COLO668 (cell line): ENCODE measurements at regions not wholly inside any gene's neighbourhood (a gene's known extent, or its start where the extent isn't known, plus 50 kb on each side); places are given as distances from the start of the nearest gene placed in this dataset.

Experiments
- DNase-seq: peaks from one replicate; lab custom pipeline; 2025; ENCODE audit not compliant: unreplicated experiment; lab: John Stamatoyannopoulos, UW

- no peak for DNase-seq
Observed at GRCh38 chr20:60810561-60810960, 441.5 kb upstream of the CDH4 start.

GRCh38 chr20:60812561-60812960, 439.5 kb upstream of the CDH4 start:
- DNase-seq: no peak

GRCh38 chr20:60813066-60813465, 439.0 kb upstream of the CDH4 start:
- DNase-seq: no peak

GRCh38 chr20:60815656-60816055, 436.4 kb upstream of the CDH4 start:
- DNase-seq: no peak

- DNase-seq: no peak
Observed at GRCh38 chr20:60816901-60817300, 435.2 kb upstream of the CDH4 start.

GRCh38 chr20:60817891-60818290, 434.2 kb upstream of the CDH4 start:
- DNase-seq: no peak

GRCh38 chr20:60819511-60819910, 432.6 kb upstream of the CDH4 start:
- no peak for DNase-seq

GRCh38 chr20:60820149-60820548, 431.9 kb upstream of the CDH4 start:
- no peak for DNase-seq

GRCh38 chr20:60820918-60821317, 431.1 kb upstream of the CDH4 start:
- DNase-seq: no peak

- no peak for DNase-seq
Observed at GRCh38 chr20:60822699-60823607, 429.1 kb upstream of the CDH4 start.

GRCh38 chr20:60835876-60836275, 416.2 kb upstream of the CDH4 start:
- no peak for DNase-seq

GRCh38 chr20:60837173-60837770, 414.8 kb upstream of the CDH4 start:
- DNase-seq: no peak

GRCh38 chr20:60838297-60838696, 413.8 kb upstream of the CDH4 start:
- DNase-seq: no peak

GRCh38 chr20:60840971-60841370, 411.1 kb upstream of the CDH4 start:
- DNase-seq: no peak

- DNase-seq: no peak
Observed at GRCh38 chr20:60845146-60845545, 406.9 kb upstream of the CDH4 start.

- DNase-seq: no peak
Observed at GRCh38 chr20:60851826-60852704, 400.0 kb upstream of the CDH4 start.

GRCh38 chr20:60857708-60858107, 394.4 kb upstream of the CDH4 start:
- DNase-seq: no peak

- no peak for DNase-seq
Observed at GRCh38 chr20:60862601-60863000, 389.5 kb upstream of the CDH4 start.

- no peak for DNase-seq
Observed at GRCh38 chr20:60863548-60863947, 388.5 kb upstream of the CDH4 start.

- DNase-seq: no peak
Observed at GRCh38 chr20:60867589-60867988, 384.5 kb upstream of the CDH4 start.

- no peak for DNase-seq
Observed at GRCh38 chr20:60868316-60868891, 383.7 kb upstream of the CDH4 start.
